WERI-Rb-1 (cell line): ENCODE measurements at regions not wholly inside any gene's neighbourhood (a gene's known extent, or its start where the extent isn't known, plus 50 kb on each side); places are given as distances from the start of the nearest gene placed in this dataset.
"Not testable (repeated sequence)": the region's sequence is repeated elsewhere in the genome, so short reads cannot be mapped to it uniquely, and the experiment has no call there.

Experiments used
- DNase-seq: peaks from one replicate; pipeline ENCODE4 v3.0.0-alpha.2; 2020
- H3K27ac ChIP-seq: fragments of 250-450 bp; sonication (Bioruptor Pico); 2 replicates; pipeline ENCODE4 v1.5.1; 2020; ENCODE audit warnings: mild to moderate bottlenecking, moderate library complexity
- H3K27me3 ChIP-seq: fragments of 250-450 bp; sonication (Bioruptor Pico); 2 replicates; pipeline ENCODE4 v1.5.1; 2021; ENCODE audit warnings: mild to moderate bottlenecking, low read depth, moderate library complexity; ENCODE audit not compliant: insufficient read depth, severe bottlenecking
- H3K36me3 ChIP-seq: fragments of 250-450 bp; sonication (Bioruptor Pico); 2 replicates; pipeline ENCODE4 v1.5.1; 2020; ENCODE audit warnings: mild to moderate bottlenecking, moderate library complexity
- H3K4me3 ChIP-seq: 2 replicates; pipeline ENCODE4 v1.5.1; 2011; ENCODE audit warnings: low read depth, mild to moderate bottlenecking, control low read depth, low read length
- H3K9me3 ChIP-seq: fragments of 250-450 bp; sonication (Bioruptor Pico); 2 replicates; pipeline ENCODE4 v1.5.1; 2021; ENCODE audit warnings: mild to moderate bottlenecking, moderate library complexity; ENCODE audit not compliant: severe bottlenecking
- TF ChIP-seq, protein P1 (sequence below): IDR thresholded peaks from 2 replicates; pipeline ENCODE4 v1.5.1; 2011; ENCODE audit warnings: low read depth, mild to moderate bottlenecking, control low read depth, inconsistent platforms, low read length

DNA sequence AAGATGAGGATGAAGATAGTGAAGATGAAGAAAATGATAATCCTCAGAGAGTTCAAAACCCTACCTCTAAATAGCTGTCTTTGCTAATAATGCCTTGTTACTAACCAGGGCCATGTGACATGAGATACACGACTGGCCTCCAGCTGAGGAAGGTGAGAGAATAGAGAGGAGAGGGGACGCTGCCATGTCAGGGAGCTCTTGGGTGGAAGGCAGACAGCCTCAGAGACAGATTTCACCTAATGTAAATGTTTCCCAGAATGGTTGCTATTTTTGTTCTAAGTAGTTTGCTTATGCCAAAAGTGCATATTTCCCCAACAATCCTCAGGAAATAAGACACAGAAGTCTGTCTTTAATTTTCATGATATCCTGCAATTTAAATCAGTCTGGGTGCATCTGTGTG lies 138.4 kb downstream of the ELOVL4 start:
- Histone ChIP-seq H3K9me3 (peaks cover 5% of the 10 kb centered on the region), H3K4me3 (no peak overlapping the region), H3K27me3 (no peaks in the 10 kb centered on the region), H3K36me3 (no peaks in the 10 kb centered on the region), H3K27ac (no peak overlapping the region; the same call in 1 of the 2 replicates)
- TF ChIP-seq, protein P1, sequence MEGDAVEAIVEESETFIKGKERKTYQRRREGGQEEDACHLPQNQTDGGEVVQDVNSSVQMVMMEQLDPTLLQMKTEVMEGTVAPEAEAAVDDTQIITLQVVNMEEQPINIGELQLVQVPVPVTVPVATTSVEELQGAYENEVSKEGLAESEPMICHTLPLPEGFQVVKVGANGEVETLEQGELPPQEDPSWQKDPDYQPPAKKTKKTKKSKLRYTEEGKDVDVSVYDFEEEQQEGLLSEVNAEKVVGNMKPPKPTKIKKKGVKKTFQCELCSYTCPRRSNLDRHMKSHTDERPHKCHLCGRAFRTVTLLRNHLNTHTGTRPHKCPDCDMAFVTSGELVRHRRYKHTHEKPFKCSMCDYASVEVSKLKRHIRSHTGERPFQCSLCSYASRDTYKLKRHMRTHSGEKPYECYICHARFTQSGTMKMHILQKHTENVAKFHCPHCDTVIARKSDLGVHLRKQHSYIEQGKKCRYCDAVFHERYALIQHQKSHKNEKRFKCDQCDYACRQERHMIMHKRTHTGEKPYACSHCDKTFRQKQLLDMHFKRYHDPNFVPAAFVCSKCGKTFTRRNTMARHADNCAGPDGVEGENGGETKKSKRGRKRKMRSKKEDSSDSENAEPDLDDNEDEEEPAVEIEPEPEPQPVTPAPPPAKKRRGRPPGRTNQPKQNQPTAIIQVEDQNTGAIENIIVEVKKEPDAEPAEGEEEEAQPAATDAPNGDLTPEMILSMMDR: no peak
- no peak for DNase-seq

DNA sequence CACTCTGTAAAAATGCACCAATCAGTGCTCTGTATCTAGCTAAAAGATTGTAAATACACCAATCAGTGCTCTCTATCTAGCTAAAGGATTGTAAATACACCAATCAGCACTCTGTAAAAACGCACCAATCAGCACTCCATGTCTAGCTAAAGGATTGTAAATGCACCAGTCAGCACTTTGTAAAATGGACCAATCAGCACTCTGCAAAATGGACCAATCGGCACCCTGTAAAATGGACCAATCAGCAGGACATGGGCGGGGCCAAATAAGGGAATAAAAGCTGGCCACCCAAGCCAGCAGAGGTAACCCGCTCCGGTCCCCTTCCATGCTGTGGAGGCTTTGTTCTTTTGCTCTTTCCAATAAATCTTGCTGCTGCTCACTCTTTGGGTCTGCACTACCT lies 140.7 kb downstream of the ELOVL4 start:
- H3K9me3 ChIP-seq, H3K4me3 ChIP-seq, H3K27ac ChIP-seq, H3K27me3 ChIP-seq, DNase-seq, H3K36me3 ChIP-seq: not testable (repeated sequence)

DNA sequence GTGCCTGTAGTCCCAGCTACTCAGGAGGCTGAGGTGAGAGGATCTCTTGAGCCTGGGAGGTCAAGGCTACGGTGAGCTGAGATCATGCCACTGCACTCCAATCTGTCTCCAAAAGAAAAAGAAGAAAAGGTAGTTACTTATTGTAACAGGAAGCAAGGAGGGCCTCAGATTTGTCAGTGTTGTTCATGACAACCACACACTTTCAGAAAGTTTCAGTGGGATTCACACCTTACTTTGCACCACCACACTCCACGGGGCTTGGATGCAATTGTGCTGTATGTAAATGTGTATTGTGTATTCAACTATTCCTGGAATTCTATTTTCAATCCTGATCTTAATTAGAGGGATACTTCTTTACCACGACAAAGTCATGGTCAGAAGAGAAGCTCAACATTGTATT lies 142.6 kb downstream of the ELOVL4 start:
- H3K4me3 ChIP-seq: no peak overlapping the region
- H3K27ac ChIP-seq: no peak overlapping the region
- TF ChIP-seq, protein P1: no peak
- no peaks in the 10 kb centered on the region for H3K36me3 ChIP-seq
- no peak for DNase-seq
- H3K9me3 ChIP-seq: peaks cover 5% of the 10 kb centered on the region
- no peaks in the 10 kb centered on the region for H3K27me3 ChIP-seq

DNA sequence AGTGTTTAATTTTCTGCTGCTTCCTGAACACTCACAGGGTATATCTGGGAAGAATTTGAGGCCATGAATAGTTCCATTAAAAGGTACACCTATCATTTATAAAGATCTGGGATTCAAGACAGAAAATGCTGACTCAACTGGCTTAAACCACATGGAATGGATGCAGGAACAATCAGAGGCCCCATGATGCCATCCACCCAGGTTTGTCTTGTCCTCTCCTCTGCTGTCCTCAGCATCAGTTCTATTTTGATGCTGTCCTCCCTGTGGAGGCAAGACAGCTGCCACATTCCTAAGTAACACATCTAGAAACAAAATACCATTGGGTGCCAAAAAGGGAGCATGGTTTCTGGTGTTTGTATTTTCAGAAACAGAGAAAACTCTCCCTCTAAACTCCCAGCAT lies 143.4 kb downstream of the ELOVL4 start:
- Histone ChIP-seq H3K27ac (no peak overlapping the region), H3K4me3 (no peak overlapping the region), H3K27me3 (no peaks in the 10 kb centered on the region), H3K9me3 (peaks cover 5% of the 10 kb centered on the region), H3K36me3 (no peaks in the 10 kb centered on the region)
- no peak for DNase-seq
- TF ChIP-seq, protein P1: no peak

DNA sequence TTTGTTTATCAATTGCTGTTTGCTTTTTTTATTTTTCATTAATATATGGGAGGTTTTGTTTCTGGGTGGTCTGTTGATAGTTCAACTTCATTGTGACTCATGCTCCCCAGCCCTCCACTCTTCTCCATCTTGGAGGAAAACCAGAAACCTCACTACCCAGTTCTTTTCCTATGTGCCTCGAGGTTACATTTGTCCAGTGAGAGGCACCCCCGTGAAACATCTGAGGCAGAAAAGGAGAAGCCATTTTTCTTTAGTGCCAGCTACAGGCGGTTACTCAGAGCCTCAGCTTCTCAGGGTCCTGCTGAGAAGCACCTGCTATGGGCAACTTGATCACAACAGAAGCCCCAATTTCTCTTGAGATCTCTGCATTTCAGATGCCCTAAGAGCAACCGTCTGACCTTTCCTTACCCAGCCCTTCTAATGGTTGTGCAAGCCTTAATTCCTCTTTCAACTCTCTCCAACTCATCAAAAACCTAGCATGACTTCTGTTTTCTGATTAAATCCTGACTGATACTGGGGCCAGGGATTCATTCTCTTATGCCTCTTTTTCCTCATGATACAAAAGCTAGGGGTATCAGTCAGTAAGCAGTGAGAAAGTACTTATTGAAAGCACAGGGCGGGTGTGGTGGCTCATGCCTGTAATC lies 144.6 kb downstream of the ELOVL4 start:
- TF ChIP-seq, protein P1: no peak
- Histone ChIP-seq H3K27ac (no peak overlapping the region), H3K36me3 (no peaks in the 10 kb centered on the region), H3K27me3 (no peaks in the 10 kb centered on the region), H3K4me3 (no peak overlapping the region), H3K9me3 (peaks cover 5% of the 10 kb centered on the region)
- DNase-seq: no peak

DNA sequence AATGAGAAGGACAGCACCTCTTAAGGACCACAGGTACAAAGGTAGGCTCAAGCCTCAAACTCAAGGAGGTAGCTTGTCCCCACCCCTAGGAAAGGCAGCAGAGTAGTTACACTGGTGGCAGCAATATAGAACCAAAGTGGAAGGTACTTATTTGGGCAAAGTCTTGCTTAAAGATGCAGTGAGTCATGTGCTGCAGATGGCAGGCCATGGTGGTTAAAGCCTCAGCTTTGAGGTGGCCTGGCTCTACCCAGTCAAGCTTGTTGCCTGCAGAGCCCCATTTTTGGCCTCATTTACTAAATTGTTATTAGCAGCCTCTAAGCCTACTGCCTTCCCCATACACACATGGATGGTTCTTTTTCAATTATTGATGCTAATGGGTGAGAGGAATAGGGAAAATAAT lies 146.0 kb downstream of the ELOVL4 start:
- TF ChIP-seq, protein P1: no peak
- H3K9me3 ChIP-seq: no peaks in the 10 kb centered on the region
- no peaks in the 10 kb centered on the region for H3K36me3 ChIP-seq
- no peak overlapping the region for H3K27ac ChIP-seq
- no peaks in the 10 kb centered on the region for H3K27me3 ChIP-seq
- H3K4me3 ChIP-seq: no peak overlapping the region
- DNase-seq: no peak
